GM18870 (cell line): ENCODE measurements at regions not wholly inside any gene's neighbourhood (a gene's known extent, or its start where the extent isn't known, plus 50 kb on each side); places are given as distances from the start of the nearest gene placed in this dataset.
"Not testable (repeated sequence)": the region's sequence is repeated elsewhere in the genome, so short reads cannot be mapped to it uniquely, and the experiment has no call there.

Experiments
- ATAC-seq: cut with Tn5 transposase; IDR thresholded peaks from one replicate; pipeline ENCODE4 v1.9.1; 2021; ENCODE audit warnings: moderate library complexity; ENCODE audit not compliant: unreplicated experiment

GRCh38 chr15:69668039-69668705 is 215.6 kb downstream of the RPLP1 start:
- ATAC-seq = no peak

GRCh38 chr15:69668963-69669362 is 216.3 kb downstream of the RPLP1 start:
- ATAC-seq = peak; percentile 62

GRCh38 chr15:69669446-69669845 is 216.8 kb downstream of the RPLP1 start:
- peak; percentile 13 for ATAC-seq

GRCh38 chr15:69673291-69673881 is 220.8 kb downstream of the RPLP1 start:
- no peak for ATAC-seq

GRCh38 chr15:69675731-69676130 is 223.1 kb downstream of the RPLP1 start:
- ATAC-seq = no peak

- no peak for ATAC-seq
These were observed 224.8 kb downstream of the RPLP1 start for GRCh38 chr15:69677403-69677802.

- ATAC-seq = peak; percentile 94
These were observed 227.1 kb downstream of the RPLP1 start for GRCh38 chr15:69679623-69680228.

GRCh38 chr15:69684823-69685222 is 232.2 kb downstream of the RPLP1 start:
- ATAC-seq = not testable (repeated sequence)

- ATAC-seq = no peak
These were observed 233.2 kb downstream of the RPLP1 start for GRCh38 chr15:69685512-69686452.

- no peak for ATAC-seq
These were observed 234.0 kb downstream of the RPLP1 start for GRCh38 chr15:69686626-69687025.

GRCh38 chr15:69689133-69689532 is 236.5 kb downstream of the RPLP1 start:
- no peak for ATAC-seq

GRCh38 chr15:69691307-69692015 is 238.8 kb downstream of the RPLP1 start:
- no peak for ATAC-seq

GRCh38 chr15:69692342-69692741 is 239.7 kb downstream of the RPLP1 start:
- no peak for ATAC-seq

GRCh38 chr15:69693059-69693458 is 240.4 kb downstream of the RPLP1 start:
- ATAC-seq = no peak

GRCh38 chr15:69696946-69697345 is 244.3 kb downstream of the RPLP1 start:
- ATAC-seq = no peak

GRCh38 chr15:69697916-69698315 is 245.3 kb downstream of the RPLP1 start:
- ATAC-seq = no peak

GRCh38 chr15:69699096-69699495 is 246.5 kb downstream of the RPLP1 start:
- ATAC-seq = no peak

- no peak for ATAC-seq
These were observed 247.8 kb downstream of the RPLP1 start for GRCh38 chr15:69700380-69700779.

- no peak for ATAC-seq
These were observed 248.6 kb downstream of the RPLP1 start for GRCh38 chr15:69701198-69701597.

GRCh38 chr15:69703532-69704187 is 251.0 kb downstream of the RPLP1 start:
- ATAC-seq = no peak
